K562 (cell line): ENCODE measurements at regions not wholly inside any gene's neighbourhood (a gene's known extent, or its start where the extent isn't known, plus 50 kb on each side); places are given as distances from the start of the nearest gene placed in this dataset.

Experiments used
- ATAC-seq: fragments of 200-7000 bp; cut with Tn5 transposase; 3 replicates; pipeline ENCODE4 v1.9.1; 2020; ENCODE audit warnings: moderate library complexity
- BruUV-seq: library from RNA; stranded (reverse); fragments of 400-500 nt; replicated peaks from 2 replicates; lab custom pipeline; 2021; lab: Mats Ljungman, UMichigan
- CTCF ChIA-PET: fragments of 300-600 bp; formaldehyde crosslinking; extraction: SDS; loops from one replicate; lab custom pipeline; 2021; ENCODE audit warnings: low intra/inter-chr PET ratio; lab: Yijun Ruan, JAX
- POLR2A ChIA-PET: fragments of 300-600, 350-650 bp; sonication (Branson Sonifier 250); formaldehyde crosslinking; extraction: SDS; loops from one replicate; lab custom pipeline; 2021; ENCODE audit warnings: antibody characterized with exemption, inconsistent platforms; lab: Yijun Ruan, JAX
- DNase-seq, 4 experiments: peaks; one replicate each; pipeline versions ENCODE4 v3.0.0 to v3.0.0-alpha.2; 2011 to 2018; ENCODE audit warnings: low spot score in 3 of 4, mixed read lengths in 3 of 4; ENCODE audit errors: extremely low read depth in 1 of 4
- FAIRE-seq: peaks from 2 replicates; lab custom pipeline; 2011; peaks lifted over from hg19 to GRCh38; lab: Jason Lieb, UNC
- H2AFZ ChIP-seq: 2 replicates; pipeline ENCODE4 v1.6.0; 2011; ENCODE audit warnings: low read depth, low read length, control low read depth, inconsistent platforms
- H3K27ac ChIP-seq: fragments of 200-600 bp; 3 replicates; pipeline ENCODE4 v1.8.0; 2011; ENCODE audit warnings: low read depth, mild to moderate bottlenecking, control low read depth, inconsistent platforms, low read length, moderate library complexity, mixed read lengths; ENCODE audit errors: extremely low read depth
- H3K27me3 ChIP-seq, 2 experiments: fragments of 300-600 bp in 1 of 2; 2 replicates in 1 of 2; 3 replicates in 1 of 2; pipeline versions ENCODE4 v1.6.0 to v1.8.0; 2011; ENCODE audit warnings: inconsistent platforms in 2 of 2, low read length in 2 of 2, mild to moderate bottlenecking in 1 of 2, mixed read lengths in 1 of 2, moderate library complexity in 1 of 2; ENCODE audit not compliant: control insufficient read depth in 2 of 2, insufficient read depth in 2 of 2
- H3K36me3 ChIP-seq: fragments of 300-600 bp; 3 replicates; pipeline ENCODE4 v1.8.0; 2011; ENCODE audit warnings: mild to moderate bottlenecking, low read length, inconsistent platforms; ENCODE audit not compliant: control insufficient read depth, insufficient read depth
- H3K4me1 ChIP-seq, 2 experiments: fragments of 200-600 bp in 1 of 2; replicated peaks in 1 of 2; 2 replicates in 1 of 2; 3 replicates in 1 of 2; pipeline versions ENCODE4 v1.5.1 to v1.8.0; 2011; ENCODE audit warnings: inconsistent platforms in 2 of 2, low read length in 2 of 2, mild to moderate bottlenecking in 1 of 2, mixed read lengths in 1 of 2, moderate library complexity in 1 of 2; ENCODE audit not compliant: control insufficient read depth in 2 of 2, insufficient read depth in 2 of 2
- H3K4me2 ChIP-seq: 2 replicates; pipeline ENCODE4 v1.6.1; 2011; ENCODE audit warnings: low read length, control low read depth, inconsistent platforms, mixed read lengths; ENCODE audit not compliant: insufficient read depth
- H3K4me3 ChIP-seq: fragments of 200-600 bp; sonication (generic), shearing (Covaris generic); 2 replicates; pipeline ENCODE4 v1.5.1; 2016; ENCODE audit warnings: control low read depth, inconsistent platforms
- H3K79me2 ChIP-seq: fragments of 200-600 bp; 3 replicates; pipeline ENCODE4 v1.8.0; 2011; ENCODE audit warnings: low read length, inconsistent platforms; ENCODE audit not compliant: control insufficient read depth, insufficient read depth
- H3K9ac ChIP-seq, 2 experiments: 2 replicates each; pipeline versions ENCODE4 v1.6.0 to v1.6.1; 2011; ENCODE audit warnings: low read depth in 2 of 2, low read length in 2 of 2, control low read depth in 1 of 2, inconsistent platforms in 1 of 2, mild to moderate bottlenecking in 1 of 2, mixed read lengths in 1 of 2; ENCODE audit not compliant: insufficient read depth in 1 of 2
- H3K9me1 ChIP-seq: one replicate; pipeline ENCODE4 v1.6.0; 2011; ENCODE audit warnings: inconsistent platforms, mild to moderate bottlenecking, low read length, moderate library complexity; ENCODE audit not compliant: control insufficient read depth, insufficient read depth
- H3K9me3 ChIP-seq: replicated peaks from 2 replicates; pipeline ENCODE4 v1.5.1; 2011; ENCODE audit warnings: low read depth, low read length, inconsistent platforms; ENCODE audit not compliant: control insufficient read depth, insufficient read depth
- H4K20me1 ChIP-seq: replicated peaks from 2 replicates; pipeline ENCODE4 v1.6.1; 2011; ENCODE audit warnings: low read length, inconsistent platforms, mixed read lengths; ENCODE audit not compliant: control insufficient read depth, insufficient read depth
- AFF1 ChIP-seq, 2 experiments: fragments of 450-650 bp; IDR thresholded peaks; 2 replicates each; pipeline ENCODE4 v1.6.1; 2018; ENCODE audit warnings: mild to moderate bottlenecking in 2 of 2, low read depth in 1 of 2; ENCODE audit not compliant: partially characterized antibody in 2 of 2
- RFX1 ChIP-seq: fragments of 450-650 bp; IDR thresholded peaks from 2 replicates; pipeline ENCODE4 v1.6.1; 2016; ENCODE audit warnings: mild to moderate bottlenecking, moderate library complexity
- ZNF444 ChIP-seq: fragments of 250-450 bp; sonication (Bioruptor Pico); IDR thresholded peaks from 2 replicates; pipeline ENCODE4 v1.4.0; 2020; ENCODE audit warnings: mild to moderate bottlenecking, moderate library complexity
- WGBS: fragments of 100-300 bp; shearing (Covaris generic); methylation state at CpG from one replicate; pipeline ENCODE4 v1.1.6; 2016; ENCODE audit warnings: low coverage, mixed read lengths; ENCODE audit not compliant: insufficient coverage; ENCODE audit errors: missing lambda C conversion rate; 5-methylcytosine and 5-hydroxymethylcytosine counted together
- in situ Hi-C: fragments of 300-500 bp; cut with MboI; formaldehyde crosslinking; loops from 4 replicates; pipeline ENCODE4 v1.15.0; 2018; ENCODE audit warnings: inconsistent platforms, mixed read lengths
- intact Hi-C: fragments of 100-400 bp; cut with micrococcal nuclease; formaldehyde crosslinking; loops from 2 replicates; pipeline ENCODE4 v1.14.2; 2022

- no peaks in the 10 kb centered on the region for H3K79me2 ChIP-seq
- H3K36me3 ChIP-seq, result no peaks in the 10 kb centered on the region
- H3K4me3 ChIP-seq, result no peak overlapping the region
- intact Hi-C loops (no loop called here), in situ Hi-C loops (no loop called here)
- no peak overlapping the region for H3K4me2 ChIP-seq
- no peak overlapping the region for H2AFZ ChIP-seq
- H3K9me1 ChIP-seq, result no peaks in the 10 kb centered on the region
- H3K9ac ChIP-seq, result no peak overlapping the region
- H3K9me3 ChIP-seq, result no peaks in the 10 kb centered on the region
- ATAC-seq, result no peak
- FAIRE-seq, result no peak
- 3% methylated on average over 21 of the region's 25 CpGs for WGBS
- no peak for DNase-seq
- H3K27me3 ChIP-seq, result peaks cover 0 to 49% of the 10 kb centered on the region in 2 experiments; a peak in 3 of 5 replicates
- TF ChIP-seq AFF1 (IDR thresholded peaks at IDR 0.05; ENCODE audit: low read depth in 1 of 2, partially characterized antibody in 2 of 2), result no peak
- TF ChIP-seq RFX1, result peak; percentile 21; the same call in 1 of the 2 replicates
- no peak for TF ChIP-seq ZNF444 (CRISPR knock-in tag)
- POLR2A ChIA-PET, result no interaction called here
- no peak overlapping the region for H3K27ac ChIP-seq
- CTCF ChIA-PET, result no interaction called here
- H3K4me1 ChIP-seq, result no peaks in the 10 kb centered on the region; a peak in 1 of 5 replicates
- no peaks in the 10 kb centered on the region for H4K20me1 ChIP-seq
- BruUV-seq, result no TSS peak
Observed at GRCh38 chr14:101469382-101470247, 91.7 kb upstream of the DIO3 start.
